GM18505 (cell line): ENCODE measurements at regions not wholly inside any gene's neighbourhood (a gene's known extent, or its start where the extent isn't known, plus 50 kb on each side); places are given as distances from the start of the nearest gene placed in this dataset.
"Not testable (repeated sequence)": the region's sequence is repeated elsewhere in the genome, so short reads cannot be mapped to it uniquely, and the experiment has no call there.

Source experiments
- ATAC-seq: cut with Tn5 transposase; IDR thresholded peaks from one replicate; pipeline ENCODE4 v1.9.1; 2021; ENCODE audit not compliant: unreplicated experiment
- POLR2A ChIP-seq: IDR thresholded peaks from 4 replicates; pipeline ENCODE4 v1.6.1; 2011; ENCODE audit warnings: borderline replicate concordance; ENCODE audit not compliant: insufficient read depth, insufficient read length; ENCODE audit errors: extremely low read depth

GRCh38 chr6:141878686-141879085, 254.0 kb upstream of the GJE1 start:
- TF ChIP-seq POLR2A, result no peak
- ATAC-seq, result no peak

- no peak for TF ChIP-seq POLR2A
- ATAC-seq, result no peak
Observed at GRCh38 chr6:141877275-141877983, 255.3 kb upstream of the GJE1 start.

DNA sequence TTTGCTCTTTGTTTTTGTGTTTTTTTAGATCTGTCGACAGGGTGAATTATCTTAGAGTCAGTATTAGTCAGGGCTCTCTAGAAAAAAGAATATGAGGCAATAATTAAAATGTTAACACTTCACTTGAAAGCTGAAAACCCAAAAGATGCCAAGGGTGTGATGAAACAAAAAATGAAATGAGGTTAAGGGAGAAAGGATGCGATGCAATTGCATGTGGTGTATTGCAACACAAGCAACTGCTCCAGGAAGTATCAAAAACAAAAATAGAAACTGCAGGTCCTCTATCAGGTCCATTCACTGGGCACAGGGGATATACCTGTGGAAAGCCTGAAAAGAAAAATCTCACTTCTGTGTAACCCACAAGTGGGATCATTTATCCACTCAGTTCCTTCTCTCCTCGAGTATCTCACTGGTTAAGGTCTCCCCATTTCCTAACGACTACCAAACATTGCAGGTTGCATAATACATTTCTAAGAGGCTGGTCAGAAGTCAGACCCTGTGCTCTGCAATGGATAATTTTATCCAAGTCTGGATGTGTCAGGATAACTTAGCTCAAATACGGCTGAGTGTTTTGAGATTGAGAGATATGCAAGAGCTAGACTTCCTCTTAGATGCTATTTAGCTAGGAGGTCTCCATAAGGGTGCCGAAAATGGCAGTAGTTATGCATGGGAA, 257.7 kb upstream of the GJE1 start:
- no peak for ATAC-seq
- no peak for TF ChIP-seq POLR2A

GRCh38 chr6:141869509-141869908, 263.2 kb upstream of the GJE1 start:
- ATAC-seq, result not testable (repeated sequence)

DNA sequence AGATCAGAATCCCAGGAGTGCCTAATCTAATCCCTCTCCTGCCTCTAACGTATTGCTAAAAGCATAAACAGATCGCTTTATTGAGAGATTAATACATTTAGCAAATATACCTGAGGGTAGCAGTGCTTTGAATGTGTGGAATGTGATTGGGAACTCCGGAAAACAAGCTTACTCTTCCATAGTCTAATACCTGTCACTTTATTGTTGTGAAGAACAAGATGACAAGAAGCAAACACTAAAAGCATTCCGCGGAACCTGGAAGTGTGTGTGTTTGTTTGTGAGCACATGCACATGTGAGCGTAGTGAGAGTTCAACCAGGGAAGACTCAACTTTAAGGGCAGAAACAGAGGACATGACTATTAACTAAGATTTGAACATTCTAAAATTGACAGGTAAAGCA, 265.0 kb upstream of the GJE1 start:
- TF ChIP-seq POLR2A, result no peak
- ATAC-seq, result no peak

DNA sequence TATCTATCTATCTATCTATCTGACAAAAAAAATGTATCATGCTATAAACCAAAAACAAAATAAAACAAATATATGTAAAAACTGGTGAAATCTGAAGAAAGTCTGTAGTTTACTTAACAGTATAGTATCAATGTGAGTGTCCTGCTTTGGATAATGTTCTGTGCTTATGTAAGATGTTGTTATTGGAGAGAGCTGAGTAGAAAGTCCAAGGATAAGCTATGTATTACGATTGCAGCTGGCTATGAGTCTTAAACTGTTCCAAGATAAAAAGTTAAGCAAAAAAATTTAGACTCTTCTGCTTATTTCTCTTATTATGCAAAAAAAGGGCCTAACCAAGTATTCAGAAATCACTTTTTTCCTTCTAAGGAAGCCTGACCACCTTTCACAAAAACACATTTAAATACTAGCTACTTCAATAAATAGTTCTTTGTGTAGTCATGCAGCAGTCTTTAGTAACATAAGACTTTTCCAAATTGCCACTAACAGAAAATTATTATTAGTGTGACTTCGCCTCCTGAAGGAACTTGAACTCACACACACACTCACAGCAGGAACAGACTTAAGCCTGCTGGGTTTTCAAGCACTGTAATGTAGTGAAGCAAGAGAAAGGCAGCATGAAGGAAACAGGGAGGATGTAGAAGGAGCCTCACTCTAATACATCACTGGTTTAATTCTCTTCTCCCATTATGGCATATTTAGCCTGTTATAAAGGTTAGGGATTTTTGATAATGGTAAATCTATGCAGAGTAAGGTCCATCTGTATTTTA, 265.8 kb upstream of the GJE1 start:
- no peak for ATAC-seq

GRCh38 chr6:141851063-141851462, 281.7 kb upstream of the GJE1 start:
- no peak for TF ChIP-seq POLR2A
- no peak for ATAC-seq

More for the DNA sequence above, 265.8 kb upstream of the GJE1 start:
- no peak for TF ChIP-seq POLR2A

GRCh38 chr6:141848029-141848890, 284.5 kb upstream of the GJE1 start:
- no peak for TF ChIP-seq POLR2A
- no peak for ATAC-seq

GRCh38 chr6:141846639-141847038, 286.1 kb upstream of the GJE1 start:
- ATAC-seq, result no peak
- TF ChIP-seq POLR2A, result no peak

GRCh38 chr6:141843178-141843834, 289.4 kb upstream of the GJE1 start:
- TF ChIP-seq POLR2A, result no peak
- no peak for ATAC-seq

GRCh38 chr6:141833001-141833655, 299.6 kb upstream of the GJE1 start:
- no peak for ATAC-seq
- TF ChIP-seq POLR2A, result no peak

GRCh38 chr6:141830530-141830929, 302.2 kb upstream of the GJE1 start:
- ATAC-seq, result no peak
- no peak for TF ChIP-seq POLR2A
